IPS-15b (cell line): ENCODE measurements at regions not wholly inside any gene's neighbourhood (a gene's known extent, or its start where the extent isn't known, plus 50 kb on each side); places are given as distances from the start of the nearest gene placed in this dataset.
"Not testable (repeated sequence)": the region's sequence is repeated elsewhere in the genome, so short reads cannot be mapped to it uniquely, and the experiment has no call there.

Experiments
- H3K27me3 ChIP-seq: one replicate; pipeline ENCODE4 v1.6.1; 2013; ENCODE audit warnings: low read length; ENCODE audit not compliant: control insufficient read depth, insufficient read depth
- H3K36me3 ChIP-seq: one replicate; pipeline ENCODE4 v1.6.1; 2013; ENCODE audit warnings: low read length; ENCODE audit not compliant: control insufficient read depth, insufficient read depth
- H3K4me1 ChIP-seq: one replicate; pipeline ENCODE4 v1.6.1; 2013; ENCODE audit warnings: mild to moderate bottlenecking, low read length; ENCODE audit not compliant: control insufficient read depth, insufficient read depth
- H3K4me3 ChIP-seq: one replicate; pipeline ENCODE4 v1.5.1; 2013; ENCODE audit warnings: low read depth, low read length
- H3K9ac ChIP-seq: one replicate; pipeline ENCODE4 v1.6.1; 2013; ENCODE audit warnings: low read depth, mild to moderate bottlenecking, low read length
- H3K9me3 ChIP-seq: one replicate; pipeline ENCODE4 v1.6.1; 2013; ENCODE audit warnings: mild to moderate bottlenecking, low read length; ENCODE audit not compliant: control insufficient read depth, insufficient read depth

GRCh38 chr4:162502109-162502508, 338.3 kb upstream of the FSTL5 start:
- no peak overlapping the region for H3K9ac ChIP-seq
- H3K4me1 ChIP-seq = no peaks in the 10 kb centered on the region
- H3K9me3 ChIP-seq = no peaks in the 10 kb centered on the region
- no peak overlapping the region for H3K4me3 ChIP-seq
- H3K36me3 ChIP-seq = no peaks in the 10 kb centered on the region
- no peaks in the 10 kb centered on the region for H3K27me3 ChIP-seq

GRCh38 chr4:162499478-162499877, 335.7 kb upstream of the FSTL5 start:
- Histone ChIP-seq H3K36me3 (no peaks in the 10 kb centered on the region), H3K4me3 (no peak overlapping the region), H3K27me3 (no peaks in the 10 kb centered on the region), H3K9ac (no peak overlapping the region), H3K4me1 (no peaks in the 10 kb centered on the region), H3K9me3 (no peaks in the 10 kb centered on the region)

GRCh38 chr4:162498168-162498567, 334.4 kb upstream of the FSTL5 start:
- Histone ChIP-seq H3K36me3 (no peaks in the 10 kb centered on the region), H3K27me3 (no peaks in the 10 kb centered on the region), H3K9me3 (no peaks in the 10 kb centered on the region), H3K9ac (no peak overlapping the region), H3K4me3 (no peak overlapping the region), H3K4me1 (no peaks in the 10 kb centered on the region)

- Histone ChIP-seq H3K9me3 (no peaks in the 10 kb centered on the region), H3K9ac (no peak overlapping the region), H3K4me3 (no peak overlapping the region), H3K27me3 (no peaks in the 10 kb centered on the region), H3K4me1 (no peaks in the 10 kb centered on the region), H3K36me3 (no peaks in the 10 kb centered on the region)
These were observed 333.9 kb upstream of the FSTL5 start for GRCh38 chr4:162497564-162498167.

- Histone ChIP-seq H3K4me3 (no peak overlapping the region), H3K27me3 (no peaks in the 10 kb centered on the region), H3K9me3 (no peaks in the 10 kb centered on the region), H3K9ac (no peak overlapping the region), H3K36me3 (no peaks in the 10 kb centered on the region), H3K4me1 (no peaks in the 10 kb centered on the region)
These were observed 331.1 kb upstream of the FSTL5 start for GRCh38 chr4:162494935-162495334.

GRCh38 chr4:162485486-162485885, 321.7 kb upstream of the FSTL5 start:
- Histone ChIP-seq H3K36me3 (no peaks in the 10 kb centered on the region), H3K4me1 (no peaks in the 10 kb centered on the region), H3K4me3 (no peak overlapping the region), H3K9me3 (no peaks in the 10 kb centered on the region), H3K27me3 (no peaks in the 10 kb centered on the region), H3K9ac (no peak overlapping the region)

- no peaks in the 10 kb centered on the region for H3K9me3 ChIP-seq
- H3K27me3 ChIP-seq = no peaks in the 10 kb centered on the region
- no peak overlapping the region for H3K9ac ChIP-seq
- H3K36me3 ChIP-seq = no peaks in the 10 kb centered on the region
- no peak overlapping the region for H3K4me3 ChIP-seq
- H3K4me1 ChIP-seq = no peaks in the 10 kb centered on the region
These were observed 311.4 kb upstream of the FSTL5 start for GRCh38 chr4:162475246-162475645.

GRCh38 chr4:162469977-162470376, 306.2 kb upstream of the FSTL5 start:
- Histone ChIP-seq H3K4me3 (no peak overlapping the region), H3K9me3 (no peaks in the 10 kb centered on the region), H3K9ac (no peak overlapping the region), H3K36me3 (no peaks in the 10 kb centered on the region), H3K27me3 (no peaks in the 10 kb centered on the region), H3K4me1 (no peaks in the 10 kb centered on the region)

- not testable (repeated sequence) for H3K36me3 ChIP-seq, H3K4me3 ChIP-seq, H3K9me3 ChIP-seq, H3K4me1 ChIP-seq, H3K27me3 ChIP-seq, H3K9ac ChIP-seq
These were observed 301.6 kb upstream of the FSTL5 start for GRCh38 chr4:162465356-162465755.

- H3K9ac ChIP-seq = no peak overlapping the region
- no peaks in the 10 kb centered on the region for H3K9me3 ChIP-seq
- no peaks in the 10 kb centered on the region for H3K27me3 ChIP-seq
- no peaks in the 10 kb centered on the region for H3K36me3 ChIP-seq
- no peak overlapping the region for H3K4me3 ChIP-seq
- no peaks in the 10 kb centered on the region for H3K4me1 ChIP-seq
These were observed 298.2 kb upstream of the FSTL5 start for GRCh38 chr4:162461952-162462351.

GRCh38 chr4:162458051-162458450, 294.3 kb upstream of the FSTL5 start:
- H3K9ac ChIP-seq = no peak overlapping the region
- H3K36me3 ChIP-seq = no peaks in the 10 kb centered on the region
- H3K9me3 ChIP-seq = no peaks in the 10 kb centered on the region
- H3K27me3 ChIP-seq = no peaks in the 10 kb centered on the region
- H3K4me1 ChIP-seq = no peaks in the 10 kb centered on the region
- no peak overlapping the region for H3K4me3 ChIP-seq

GRCh38 chr4:162457071-162457865, 293.5 kb upstream of the FSTL5 start:
- Histone ChIP-seq H3K4me1 (no peaks in the 10 kb centered on the region), H3K9ac (no peak overlapping the region), H3K4me3 (no peak overlapping the region), H3K9me3 (no peaks in the 10 kb centered on the region), H3K36me3 (no peaks in the 10 kb centered on the region), H3K27me3 (no peaks in the 10 kb centered on the region)
